Left renal pelvis (tissue), 4 donors: ENCODE measurements at regions not wholly inside any gene's neighbourhood (a gene's known extent, or its start where the extent isn't known, plus 50 kb on each side); places are given as distances from the start of the nearest gene placed in this dataset.
"Not testable (repeated sequence)": the region's sequence is repeated elsewhere in the genome, so short reads cannot be mapped to it uniquely, and the experiment has no call there.

Experiments used
- DNase-seq, 4 donors: peaks; one replicate each; pipeline ENCODE4 v3.0.0-alpha.2; 2013; ENCODE audit warnings: low read depth in 4 of 4, low spot score in 3 of 4

DNA sequence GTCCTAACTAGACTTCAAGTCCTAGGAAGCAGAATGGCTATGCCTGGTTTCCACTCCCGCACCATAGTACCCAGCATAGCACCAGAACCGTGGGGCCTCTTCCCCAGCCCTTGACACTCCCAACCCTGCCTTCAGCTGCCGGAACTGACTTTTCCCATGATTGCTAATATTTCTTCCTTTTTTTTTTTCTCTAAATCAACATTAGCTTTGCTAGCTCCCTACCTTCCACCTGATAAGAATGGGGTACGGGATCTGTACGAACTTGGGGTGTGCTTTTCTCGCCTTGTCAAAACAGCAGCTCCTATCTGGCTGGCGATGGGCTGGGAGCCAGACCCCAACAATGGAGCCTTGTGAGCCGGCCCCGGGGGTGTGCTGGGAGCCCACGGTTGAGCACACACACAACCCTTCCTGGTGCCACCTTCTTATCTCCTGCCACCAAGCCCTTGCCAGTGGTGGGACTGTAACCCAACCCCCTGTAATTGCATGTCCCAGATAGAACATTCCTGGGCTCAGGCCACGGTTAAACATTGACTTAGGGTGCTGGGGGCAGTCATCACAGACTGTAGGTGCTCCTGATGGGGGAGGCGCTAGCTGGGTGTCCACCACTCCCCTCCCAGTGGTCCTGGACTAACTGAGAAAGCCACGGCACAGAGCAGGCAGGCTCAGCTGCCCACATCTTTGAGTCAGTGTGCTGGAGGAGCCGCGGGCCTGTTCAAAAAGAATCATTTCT is 213.0 kb upstream of the HAAO start:
- peak in 3 of 4 donors; percentile 46 to 49 (median 48) for DNase-seq

DNA sequence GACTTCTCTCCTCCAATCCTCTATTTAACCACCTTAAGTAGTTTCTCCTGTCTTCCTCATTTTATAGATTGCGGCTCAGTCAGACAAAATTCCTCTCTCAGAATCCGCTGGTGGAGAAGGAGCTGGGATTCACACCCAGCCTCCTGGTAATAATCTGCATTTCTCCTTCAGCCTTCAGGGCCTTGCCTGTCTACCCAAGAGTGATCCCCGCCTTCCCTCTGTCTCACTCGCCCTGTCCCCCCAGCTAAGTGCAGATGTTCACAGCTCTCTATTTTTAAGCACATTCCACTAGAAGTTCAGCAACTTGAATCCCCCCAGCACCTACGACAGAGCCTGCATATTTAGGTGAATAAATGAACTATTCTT is 212.5 kb upstream of the HAAO start:
- DNase-seq = no peak

DNA sequence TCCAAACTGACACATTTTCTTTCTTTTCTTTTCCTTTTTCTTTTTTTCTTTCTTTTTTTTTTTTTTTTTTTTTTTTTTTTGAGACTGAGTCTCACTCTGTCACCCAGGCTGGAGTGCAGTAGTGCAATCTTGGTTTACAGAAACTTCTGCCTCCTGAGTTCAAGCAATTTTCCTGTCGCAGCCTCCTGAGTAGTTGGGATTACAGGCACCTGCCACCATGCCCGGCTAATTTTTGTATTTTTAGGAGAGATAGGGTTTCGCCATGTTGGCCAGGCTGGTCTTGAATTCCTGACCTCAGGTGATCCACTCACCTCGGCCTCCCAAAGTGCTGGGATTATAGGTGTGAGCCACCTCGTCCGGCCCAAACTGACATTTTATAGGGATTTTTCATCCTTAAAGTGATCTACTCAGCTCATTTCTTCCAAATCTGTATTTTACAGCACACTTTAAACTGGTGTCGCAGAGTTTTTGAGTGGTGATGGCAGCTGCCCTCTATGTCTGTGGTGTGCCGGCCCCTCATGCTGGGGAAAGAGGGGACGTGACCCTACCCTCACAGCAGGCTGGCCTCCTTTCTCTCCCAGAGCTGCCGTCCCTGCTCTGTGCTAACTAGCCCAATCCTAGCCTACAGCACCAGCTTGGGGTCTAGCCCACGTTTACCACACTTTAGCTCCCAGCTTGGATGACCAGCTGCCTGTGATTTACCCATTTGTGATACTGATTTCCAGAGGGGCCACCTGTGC is 211.9 kb upstream of the HAAO start:
- DNase-seq = not testable (repeated sequence)

DNA sequence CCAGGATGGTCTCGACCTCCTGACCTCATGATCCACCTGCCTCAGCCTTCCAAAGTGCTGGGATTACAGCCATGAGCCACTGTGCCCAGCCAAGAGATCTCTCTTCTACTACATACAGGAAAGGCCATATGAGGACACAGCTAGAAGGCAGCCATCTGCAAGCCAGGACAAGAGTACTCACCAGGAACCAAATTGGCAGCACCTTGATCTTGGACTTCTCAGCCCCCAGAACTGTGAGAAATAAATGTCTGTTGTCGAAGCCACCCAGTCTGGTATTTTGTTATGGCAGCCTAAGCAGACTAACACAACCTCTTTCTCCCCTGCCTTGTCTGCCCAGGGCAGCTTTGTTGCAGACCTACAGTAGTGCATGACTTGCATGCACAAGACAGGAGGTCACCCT is 211.3 kb upstream of the HAAO start:
- no peak for DNase-seq

- no peak for DNase-seq
These were observed 209.5 kb upstream of the HAAO start for GRCh38 chr2:43001787-43002468.

DNA sequence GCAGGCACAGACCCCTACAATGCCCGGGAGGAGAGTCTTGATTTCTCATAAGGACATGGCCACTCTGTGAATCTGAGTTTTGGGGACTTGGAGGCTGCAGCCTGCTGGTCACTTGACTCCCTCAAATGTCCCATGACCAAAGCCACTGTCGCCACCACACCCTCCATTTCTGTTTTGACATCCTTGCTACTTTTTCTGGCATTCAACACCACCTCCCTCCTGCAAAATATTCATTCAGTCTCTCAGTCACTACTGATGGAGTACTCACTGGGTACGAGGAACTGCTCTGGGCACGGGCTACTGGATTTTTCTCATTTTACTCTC is 208.6 kb upstream of the HAAO start:
- no peak for DNase-seq

DNA sequence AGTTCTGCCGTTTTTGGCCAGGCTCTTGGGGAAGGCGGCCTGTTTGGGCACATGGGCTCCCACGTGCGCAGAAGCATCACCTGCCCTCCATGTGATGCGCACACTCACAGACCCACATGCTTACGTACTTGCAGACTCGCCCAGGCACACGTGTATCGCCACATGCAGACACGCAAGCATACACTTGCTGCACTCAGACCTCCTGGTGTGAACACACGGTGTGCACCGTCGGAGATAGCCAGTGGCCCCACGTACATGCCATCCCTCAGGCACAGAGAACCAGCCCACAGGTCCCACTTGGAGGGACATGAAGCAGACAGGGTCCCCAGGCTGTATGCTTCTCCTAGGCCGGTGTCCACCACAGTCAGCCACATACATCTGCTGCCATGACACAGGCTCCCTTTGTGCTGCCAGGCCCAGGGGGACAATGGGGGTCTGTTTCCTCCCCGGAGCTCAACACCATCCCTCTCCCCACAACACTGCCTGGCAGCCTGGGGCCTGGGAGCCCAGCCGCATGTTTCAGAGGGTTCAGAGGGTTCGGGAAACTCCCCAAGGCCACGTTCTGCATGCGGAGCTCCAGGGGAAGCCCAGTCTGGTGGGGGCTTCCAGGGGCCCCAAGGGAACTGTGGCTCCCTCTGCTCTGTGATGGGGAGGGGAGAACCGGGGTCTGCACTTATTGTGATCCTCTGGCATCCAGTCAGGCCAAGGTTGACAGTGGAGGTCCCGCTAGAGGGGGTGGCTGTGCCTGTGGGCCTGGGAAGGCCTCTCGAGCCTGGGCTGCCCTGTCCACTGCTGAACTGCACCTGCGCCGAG is 208.1 kb upstream of the HAAO start:
- no peak for DNase-seq

DNA sequence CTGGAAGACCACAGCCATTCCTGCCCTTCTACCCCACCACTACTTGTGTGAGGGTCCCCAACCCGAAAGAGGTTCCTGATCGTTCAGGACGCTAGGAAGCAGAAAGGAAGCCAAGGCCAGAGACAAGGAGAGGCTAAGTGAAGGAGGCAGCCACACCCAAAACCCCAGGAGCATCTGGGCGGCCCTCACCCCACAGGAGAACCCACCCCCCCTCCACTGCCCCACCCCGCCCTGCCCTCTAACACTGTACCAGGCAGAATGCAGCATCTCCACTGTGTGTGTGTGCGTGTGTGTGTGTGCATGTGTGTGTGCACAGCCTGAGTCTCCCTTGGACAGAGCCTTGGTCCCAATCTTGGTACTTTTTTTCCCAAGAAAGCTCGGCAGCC is 207.5 kb upstream of the HAAO start:
- no peak for DNase-seq

- no peak for DNase-seq
These were observed 207.0 kb upstream of the HAAO start for GRCh38 chr2:42999391-42999841.

DNA sequence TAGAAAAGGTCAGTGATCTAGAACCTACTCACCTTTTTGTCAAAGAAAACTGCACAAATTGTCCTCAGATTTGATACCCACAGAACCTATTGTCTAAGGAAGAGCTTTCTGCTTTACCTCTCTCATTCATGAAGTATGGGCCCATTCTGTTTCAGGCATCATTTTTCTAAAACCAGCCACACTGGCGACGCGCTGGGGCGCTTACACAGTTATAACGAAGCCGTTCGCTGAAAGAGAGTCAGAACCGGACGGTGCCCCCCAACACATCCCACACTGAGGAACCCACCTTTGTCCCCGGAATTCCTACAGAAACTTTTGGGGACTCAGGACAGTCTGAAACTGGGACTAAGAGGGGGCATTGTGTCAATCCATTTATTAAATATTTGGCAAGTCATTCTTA is 206.3 kb upstream of the HAAO start:
- DNase-seq = no peak

DNA sequence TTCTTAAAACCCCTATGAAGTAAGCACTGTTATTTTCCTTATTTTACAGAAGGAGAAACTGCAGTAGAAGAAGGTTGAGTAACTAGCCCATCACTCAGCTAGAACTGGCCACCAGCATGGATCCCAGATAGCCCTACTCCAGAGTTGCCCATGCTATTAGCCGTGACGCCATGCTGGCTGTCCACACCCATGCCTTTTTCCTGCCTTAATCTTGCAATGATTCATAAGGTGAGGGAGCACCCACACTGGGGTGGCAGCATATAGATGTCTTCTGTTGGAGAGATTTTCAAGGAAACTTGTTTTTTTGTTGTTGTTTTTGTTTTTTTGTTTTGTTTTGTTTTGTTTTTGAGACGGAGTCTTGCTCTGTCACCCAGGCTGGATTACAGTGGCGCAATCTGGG is 204.1 kb upstream of the HAAO start:
- no peak for DNase-seq

- no peak for DNase-seq
These were observed 203.5 kb upstream of the HAAO start for GRCh38 chr2:42995752-42996422.

- not testable (repeated sequence) for DNase-seq
These were observed 197.1 kb upstream of the HAAO start for GRCh38 chr2:42989283-42990081.

GRCh38 chr2:42988055-42988454 is 195.7 kb upstream of the HAAO start:
- DNase-seq = not testable (repeated sequence)

DNA sequence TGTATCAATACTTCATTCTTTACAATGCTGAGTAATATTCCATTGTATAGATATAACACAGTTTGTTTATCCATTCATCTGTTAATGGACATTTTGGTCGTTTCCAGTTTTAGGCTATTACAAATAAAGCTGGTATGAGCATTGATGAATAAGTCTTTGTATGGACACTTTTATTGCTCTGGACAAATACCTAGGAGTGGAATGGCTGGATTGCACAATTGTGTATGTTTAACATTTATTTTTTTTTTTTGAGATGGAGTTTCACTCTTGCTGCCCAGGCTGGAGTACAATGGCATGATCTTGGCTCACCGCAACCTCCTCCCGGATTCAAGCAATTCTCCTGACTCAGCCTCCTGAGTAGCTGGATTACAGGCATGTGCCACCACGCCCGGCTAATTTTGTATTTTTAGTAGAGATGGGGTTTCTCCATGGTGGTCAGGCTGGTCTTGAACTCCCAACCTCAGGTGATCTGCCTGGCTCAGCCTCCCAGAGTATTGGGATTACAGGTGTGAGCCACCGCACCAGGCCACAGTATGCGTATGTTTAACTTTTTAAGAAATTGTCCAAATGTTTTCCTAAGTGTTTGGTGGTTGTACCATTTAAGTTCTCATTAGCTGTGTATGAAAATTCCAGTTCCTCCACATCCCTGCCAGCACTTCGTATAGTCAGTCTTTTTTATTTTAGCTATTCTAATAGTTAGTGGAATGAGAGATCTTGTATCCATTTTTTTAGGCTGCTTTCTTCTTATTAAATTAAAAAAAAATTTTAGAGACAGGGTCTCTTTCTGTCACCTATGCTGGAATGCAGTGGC is 194.9 kb upstream of the HAAO start:
- DNase-seq = no peak

DNA sequence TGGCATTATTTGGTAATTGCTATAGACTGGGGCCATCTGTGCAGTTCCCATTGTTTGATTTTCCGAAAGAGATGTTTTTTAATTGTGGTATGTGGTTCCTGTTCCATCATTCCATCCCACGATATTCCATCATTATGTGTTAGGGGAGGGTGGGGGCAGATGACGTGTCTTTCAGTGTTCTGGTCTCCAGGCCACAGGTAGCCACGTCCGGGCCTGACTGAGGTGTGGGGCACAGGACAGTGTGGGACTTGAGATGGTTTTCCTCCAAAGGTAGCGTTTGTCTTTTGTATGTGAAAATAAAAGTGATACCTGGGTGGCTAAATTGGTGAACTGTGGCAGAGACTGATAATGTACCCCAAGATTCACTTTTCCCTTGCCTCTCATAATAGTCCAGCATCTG is 192.2 kb upstream of the HAAO start:
- no peak for DNase-seq

DNA sequence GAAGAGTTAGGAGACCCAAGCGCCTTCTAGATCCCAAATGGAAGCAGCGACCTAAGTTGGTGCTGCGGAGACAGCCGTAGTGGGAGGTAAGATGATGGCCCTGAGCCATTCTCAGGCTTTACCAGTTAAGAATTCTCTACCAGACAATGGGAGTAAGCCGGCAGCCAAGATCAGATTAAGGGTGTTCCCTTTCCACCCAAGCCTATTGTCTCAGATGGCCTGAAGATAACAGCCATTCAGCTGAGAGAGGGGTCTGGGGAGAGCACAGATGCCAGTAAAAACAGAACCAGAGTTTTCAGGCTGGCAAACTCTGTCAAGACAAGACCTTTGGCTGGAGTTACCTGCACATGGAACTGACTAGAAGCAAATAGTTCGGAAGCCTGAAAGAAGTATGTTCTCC is 191.7 kb upstream of the HAAO start:
- no peak for DNase-seq

GRCh38 chr2:42980764-42981416 is 188.5 kb upstream of the HAAO start:
- DNase-seq = no peak
